Upper lobe of left lung (tissue), 6 donors: ENCODE measurements at regions not wholly inside any gene's neighbourhood (a gene's known extent, or its start where the extent isn't known, plus 50 kb on each side); places are given as distances from the start of the nearest gene placed in this dataset.
A peak's percentile ranks its signal among the peaks of the same experiment; 100 is the strongest.

ENCODE experiments used
- ATAC-seq, 2 donors: fragments of 200-7000 bp; cut with Tn5 transposase; one replicate each; pipeline ENCODE4 v1.9.1; 2022; ENCODE audit warnings: mild to moderate bottlenecking in 2 of 2, moderate library complexity in 2 of 2; ENCODE audit not compliant: low FRiP score in 2 of 2
- DNase-seq, 2 donors: peaks; one replicate each; pipeline ENCODE4 v3.0.0-alpha.2; 2019 to 2020
- H3K27ac ChIP-seq, 4 donors: fragments of 200-600 bp; sonication (generic); one replicate each; pipeline ENCODE4 v1.5.1; 2016 to 2019
- H3K27me3 ChIP-seq, 4 donors: fragments of 200-600 bp; sonication (generic); one replicate each; pipeline ENCODE4 v1.5.1; 2017 to 2019
- H3K36me3 ChIP-seq, 4 donors: fragments of 200-600 bp; sonication (generic); one replicate each; pipeline ENCODE4 v1.5.1; 2016 to 2019
- H3K4me1 ChIP-seq, 4 donors: fragments of 200-600 bp; sonication (generic); one replicate each; pipeline ENCODE4 v1.5.1; 2018 to 2019
- H3K4me3 ChIP-seq, 4 donors: fragments of 200-600 bp; sonication (generic); one replicate each; pipeline ENCODE4 v1.5.1; 2017 to 2019; ENCODE audit warnings: mild to moderate bottlenecking in 2 of 4, moderate library complexity in 1 of 4
- H3K9me3 ChIP-seq, 4 donors: fragments of 200-600 bp; sonication (generic); one replicate each; pipeline ENCODE4 v1.5.1; 2018 to 2019
- CTCF ChIP-seq, 6 experiments: fragments of 450-650 bp in 4 of 6; fragments of 200-600 bp in 2 of 6; sonication (generic) in 2 of 6; IDR thresholded peaks; one replicate each; pipeline ENCODE4 v1.5.1; 2016 to 2019; ENCODE audit warnings: antibody characterized with exemption in 6 of 6
- EP300 ChIP-seq, 4 donors: sonication (generic); formaldehyde crosslinking; IDR thresholded peaks; one replicate each; pipeline ENCODE4 v1.5.1; 2017; ENCODE audit warnings: antibody characterized with exemption in 4 of 4, control low read depth in 2 of 4
- POLR2A ChIP-seq, 4 donors: fragments of 450-650 bp; IDR thresholded peaks; one replicate each; pipeline ENCODE4 v1.5.1; 2016 to 2017; ENCODE audit warnings: antibody characterized with exemption in 4 of 4, mild to moderate bottlenecking in 2 of 4
- POLR2AphosphoS5 ChIP-seq, 2 donors: sonication (generic); formaldehyde crosslinking; IDR thresholded peaks; one replicate each; pipeline ENCODE4 v1.5.1; 2017; ENCODE audit warnings: antibody characterized with exemption in 2 of 2
- WGBS, 2 donors: methylation state at CpG; one replicate each; pipeline ENCODE4 v1.1.5; 2017 to 2018; 5-methylcytosine and 5-hydroxymethylcytosine counted together
- donor health status: DM: no; HTN: no; CAD: no; lungs with moderate emphysema.
- donor health status: DM: no; HTN: yes; CAD: no; lungs with severe emphysema.

- peak; percentile 46 to 66 for ATAC-seq
- 44 to 58% methylated on average over 4 of the region's 4 CpGs for WGBS, 2 donors
These were observed 295.7 kb downstream of the ADGRD1 start for GRCh38 chr12:131249246-131250027.

GRCh38 chr12:131250028-131250950 lies 296.6 kb downstream of the ADGRD1 start:
- H3K27me3 ChIP-seq, result no peaks in the 10 kb centered on the region
- H3K27ac ChIP-seq, result no peak overlapping the region
- TF ChIP-seq POLR2A (IDR thresholded peaks at IDR 0.05), result no peak
- no peak for TF ChIP-seq EP300 (IDR thresholded peaks at IDR 0.05)
- no peak for TF ChIP-seq POLR2AphosphoS5 (IDR thresholded peaks at IDR 0.05)
- no peaks in the 10 kb centered on the region for H3K36me3 ChIP-seq
- H3K9me3 ChIP-seq, result no peaks in the 10 kb centered on the region
- no peak overlapping the region for H3K4me3 ChIP-seq
- DNase-seq (peak in 1 of 2 donors; percentile 24), ATAC-seq (peak in 1 of 2 donors; percentile 50)
- H3K4me1 ChIP-seq, result peaks cover 0 to 8% (median 3%) of the 10 kb centered on the region in 4 donors
- 47 to 78% methylated on average over 4 to 19 of the region's 20 CpGs for WGBS, 2 donors

More at GRCh38 chr12:131249246-131250027, 295.7 kb downstream of the ADGRD1 start:
- Histone ChIP-seq H3K4me3 (no peak overlapping the region), H3K36me3 (no peaks in the 10 kb centered on the region), H3K27ac (no peak overlapping the region), H3K9me3 (no peaks in the 10 kb centered on the region), H3K27me3 (no peaks in the 10 kb centered on the region), H3K4me1 (peaks cover 0 to 8% (median 3%) of the 10 kb centered on the region in 4 donors)
- peak in 1 of 2 donors; percentile 39 for DNase-seq
- TF ChIP-seq EP300 (IDR thresholded peaks at IDR 0.05), result no peak
- no peak for TF ChIP-seq CTCF (IDR thresholded peaks at IDR 0.05)
- TF ChIP-seq POLR2AphosphoS5 (IDR thresholded peaks at IDR 0.05), result no peak
- no peak for TF ChIP-seq POLR2A (IDR thresholded peaks at IDR 0.05)

GRCh38 chr12:131250951-131251315 lies 297.2 kb downstream of the ADGRD1 start:
- TF ChIP-seq CTCF (IDR thresholded peaks at IDR 0.05), result no peak
- no peak for TF ChIP-seq EP300 (IDR thresholded peaks at IDR 0.05)
- no peak for TF ChIP-seq POLR2A (IDR thresholded peaks at IDR 0.05)
- TF ChIP-seq POLR2AphosphoS5 (IDR thresholded peaks at IDR 0.05), result no peak
- WGBS, 2 donors, result 88 to 89% methylated on average over 9 to 10 of the region's 10 CpGs
- no peak overlapping the region for H3K27ac ChIP-seq
- H3K36me3 ChIP-seq, result no peaks in the 10 kb centered on the region
- peaks cover 0 to 8% (median 3%) of the 10 kb centered on the region in 4 donors for H3K4me1 ChIP-seq
- H3K4me3 ChIP-seq, result no peak overlapping the region
- ATAC-seq (no peak), DNase-seq (no peak)
- no peaks in the 10 kb centered on the region for H3K27me3 ChIP-seq
- no peaks in the 10 kb centered on the region for H3K9me3 ChIP-seq

- Histone ChIP-seq H3K4me1 (peaks cover 0 to 8% (median 3%) of the 10 kb centered on the region in 4 donors), H3K27me3 (no peaks in the 10 kb centered on the region), H3K36me3 (no peaks in the 10 kb centered on the region), H3K9me3 (no peaks in the 10 kb centered on the region), H3K27ac (no peak overlapping the region), H3K4me3 (no peak overlapping the region)
- 58 to 76% methylated on average over 10 to 16 of the region's 16 CpGs for WGBS, 2 donors
- peak in 1 of 4 donors; percentile 54 for TF ChIP-seq EP300 (IDR thresholded peaks at IDR 0.05)
- no peak for TF ChIP-seq POLR2AphosphoS5 (IDR thresholded peaks at IDR 0.05)
- DNase-seq, result no peak
- ATAC-seq, result no peak
These were observed 297.8 kb downstream of the ADGRD1 start for GRCh38 chr12:131251336-131252101.

GRCh38 chr12:131253376-131254026 lies 299.8 kb downstream of the ADGRD1 start:
- 88 to 90% methylated on average over 6 of the region's 6 CpGs for WGBS, 2 donors
- H3K36me3 ChIP-seq, result no peaks in the 10 kb centered on the region
- TF ChIP-seq CTCF (IDR thresholded peaks at IDR 0.05) (no peak), EP300 (IDR thresholded peaks at IDR 0.05) (no peak), POLR2AphosphoS5 (IDR thresholded peaks at IDR 0.05) (no peak), POLR2A (IDR thresholded peaks at IDR 0.05) (no peak)
- ATAC-seq (no peak), DNase-seq (no peak)
- peaks cover 0 to 8% (median 3%) of the 10 kb centered on the region in 4 donors for H3K4me1 ChIP-seq
- no peak overlapping the region for H3K4me3 ChIP-seq
- no peak overlapping the region for H3K27ac ChIP-seq
- no peaks in the 10 kb centered on the region for H3K27me3 ChIP-seq
- no peaks in the 10 kb centered on the region for H3K9me3 ChIP-seq
